ENCODE measurements at regions not wholly inside any gene's neighbourhood (a gene's known extent, or its start where the extent isn't known, plus 50 kb on each side); places are given as distances from the start of the nearest gene placed in this dataset.

GRCh38 chr1:96253246-96254035 lies 468.1 kb upstream of the PTBP2 start:
- no peak for TF ChIP-seq POLR2AphosphoS5 (IDR thresholded peaks at IDR 0.05; ENCODE audit: borderline replicate concordance, low read depth, low read length)
- no peak for TF ChIP-seq EZH2 (IDR thresholded peaks at IDR 0.05)

Measured in SK-N-MC (cell line).